ENCODE measurements at regions not wholly inside any gene's neighbourhood (a gene's known extent, or its start where the extent isn't known, plus 50 kb on each side); places are given as distances from the start of the nearest gene placed in this dataset.
A peak's percentile ranks its signal among the peaks of the same experiment; 100 is the strongest.
"Not testable (repeated sequence)": the region's sequence is repeated elsewhere in the genome, so short reads cannot be mapped to it uniquely, and the experiment has no call there.

GRCh38 chr5:1734908-1735289, 64.7 kb downstream of the MRPL36 start:
- Mint-ChIP-seq H3K27me3 (peaks cover 72% of the 10 kb centered on the region), H3K4me1 (no peaks in the 10 kb centered on the region), H3K27ac (no peak overlapping the region), H3K36me3 (no peaks in the 10 kb centered on the region), H3K4me3 (no peak overlapping the region), H3K9me3 (peaks cover 4% of the 10 kb centered on the region)
- no peak for ATAC-seq

GRCh38 chr5:1734271-1734907, 65.2 kb downstream of the MRPL36 start:
- H3K36me3 Mint-ChIP-seq: no peaks in the 10 kb centered on the region

GRCh38 chr5:1733369-1733768, 66.3 kb downstream of the MRPL36 start:
- Mint-ChIP-seq H3K27me3 (peaks cover 66% of the 10 kb centered on the region), H3K4me3 (no peak overlapping the region), H3K9me3 (no peaks in the 10 kb centered on the region), H3K4me1 (no peaks in the 10 kb centered on the region), H3K36me3 (no peaks in the 10 kb centered on the region), H3K27ac (no peak overlapping the region)
- ATAC-seq: peak; percentile 13

More at GRCh38 chr5:1734271-1734907, 65.2 kb downstream of the MRPL36 start:
- no peak for ATAC-seq
- Mint-ChIP-seq H3K9me3 (peaks cover 2% of the 10 kb centered on the region), H3K27me3 (peaks cover 67% of the 10 kb centered on the region), H3K27ac (no peak overlapping the region), H3K4me3 (no peak overlapping the region), H3K4me1 (no peaks in the 10 kb centered on the region)

GRCh38 chr5:1732945-1733344, 66.7 kb downstream of the MRPL36 start:
- no peak for ATAC-seq
- no peaks in the 10 kb centered on the region for H3K9me3 Mint-ChIP-seq
- peaks cover 66% of the 10 kb centered on the region for H3K27me3 Mint-ChIP-seq
- no peaks in the 10 kb centered on the region for H3K36me3 Mint-ChIP-seq
- no peak overlapping the region for H3K27ac Mint-ChIP-seq
- no peaks in the 10 kb centered on the region for H3K4me1 Mint-ChIP-seq
- no peak overlapping the region for H3K4me3 Mint-ChIP-seq

GRCh38 chr5:1732238-1732941, 67.2 kb downstream of the MRPL36 start:
- H3K4me3 Mint-ChIP-seq: no peak overlapping the region
- peaks cover 66% of the 10 kb centered on the region for H3K27me3 Mint-ChIP-seq
- no peak overlapping the region for H3K27ac Mint-ChIP-seq
- no peaks in the 10 kb centered on the region for H3K9me3 Mint-ChIP-seq
- no peaks in the 10 kb centered on the region for H3K36me3 Mint-ChIP-seq
- no peaks in the 10 kb centered on the region for H3K4me1 Mint-ChIP-seq
- ATAC-seq: no peak

- H3K4me3 Mint-ChIP-seq, H3K9me3 Mint-ChIP-seq, H3K4me1 Mint-ChIP-seq, ATAC-seq, H3K36me3 Mint-ChIP-seq, H3K27ac Mint-ChIP-seq: not testable (repeated sequence)
- H3K27me3 Mint-ChIP-seq: peaks cover 66% of the 10 kb centered on the region
These were observed 67.8 kb downstream of the MRPL36 start for GRCh38 chr5:1731855-1732237.

GRCh38 chr5:1731091-1731639, 68.5 kb downstream of the MRPL36 start:
- no peaks in the 10 kb centered on the region for H3K9me3 Mint-ChIP-seq

GRCh38 chr5:1730487-1730847, 69.2 kb downstream of the MRPL36 start:
- peaks cover 71% of the 10 kb centered on the region for H3K27me3 Mint-ChIP-seq
- no peak overlapping the region for H3K4me3 Mint-ChIP-seq
- H3K36me3 Mint-ChIP-seq: no peaks in the 10 kb centered on the region
- no peaks in the 10 kb centered on the region for H3K9me3 Mint-ChIP-seq
- H3K27ac Mint-ChIP-seq: no peak overlapping the region
- no peak for ATAC-seq
- no peaks in the 10 kb centered on the region for H3K4me1 Mint-ChIP-seq

More at GRCh38 chr5:1731091-1731639, 68.5 kb downstream of the MRPL36 start:
- H3K4me1 Mint-ChIP-seq: no peaks in the 10 kb centered on the region
- no peak overlapping the region for H3K4me3 Mint-ChIP-seq
- no peak for ATAC-seq
- no peak overlapping the region for H3K27ac Mint-ChIP-seq
- H3K27me3 Mint-ChIP-seq: peaks cover 66% of the 10 kb centered on the region
- no peaks in the 10 kb centered on the region for H3K36me3 Mint-ChIP-seq

- Mint-ChIP-seq H3K27ac (no peak overlapping the region), H3K27me3 (peaks cover 77% of the 10 kb centered on the region), H3K4me1 (no peaks in the 10 kb centered on the region), H3K36me3 (no peaks in the 10 kb centered on the region), H3K9me3 (no peaks in the 10 kb centered on the region), H3K4me3 (no peak overlapping the region)
- no peak for ATAC-seq
These were observed 69.8 kb downstream of the MRPL36 start for GRCh38 chr5:1729641-1730486.

GRCh38 chr5:1728846-1729245, 70.8 kb downstream of the MRPL36 start:
- Mint-ChIP-seq H3K36me3 (no peaks in the 10 kb centered on the region), H3K27ac (no peak overlapping the region), H3K4me3 (no peak overlapping the region), H3K27me3 (peaks cover 85% of the 10 kb centered on the region), H3K4me1 (no peaks in the 10 kb centered on the region), H3K9me3 (no peaks in the 10 kb centered on the region)
- ATAC-seq: no peak

- no peaks in the 10 kb centered on the region for H3K4me1 Mint-ChIP-seq
- peaks cover 85% of the 10 kb centered on the region for H3K27me3 Mint-ChIP-seq
- H3K4me3 Mint-ChIP-seq: no peak overlapping the region
- H3K27ac Mint-ChIP-seq: no peak overlapping the region
- H3K36me3 Mint-ChIP-seq: no peaks in the 10 kb centered on the region
- ATAC-seq: no peak
- H3K9me3 Mint-ChIP-seq: peaks cover 3% of the 10 kb centered on the region
These were observed 72.1 kb downstream of the MRPL36 start for GRCh38 chr5:1727571-1727970.

GRCh38 chr5:1726956-1727355, 72.7 kb downstream of the MRPL36 start:
- no peak for ATAC-seq
- H3K4me3 Mint-ChIP-seq: no peak overlapping the region
- H3K27ac Mint-ChIP-seq: no peak overlapping the region
- H3K36me3 Mint-ChIP-seq: no peaks in the 10 kb centered on the region
- no peaks in the 10 kb centered on the region for H3K4me1 Mint-ChIP-seq
- H3K27me3 Mint-ChIP-seq: peaks cover 80% of the 10 kb centered on the region
- peaks cover 3% of the 10 kb centered on the region for H3K9me3 Mint-ChIP-seq

- H3K4me3 Mint-ChIP-seq: no peak overlapping the region
- peaks cover 3% of the 10 kb centered on the region for H3K9me3 Mint-ChIP-seq
- H3K36me3 Mint-ChIP-seq: no peaks in the 10 kb centered on the region
- H3K27me3 Mint-ChIP-seq: peaks cover 76% of the 10 kb centered on the region
- no peak for ATAC-seq
- H3K4me1 Mint-ChIP-seq: no peaks in the 10 kb centered on the region
- no peak overlapping the region for H3K27ac Mint-ChIP-seq
These were observed 73.2 kb downstream of the MRPL36 start for GRCh38 chr5:1726469-1726865.

- H3K27ac Mint-ChIP-seq: no peak overlapping the region
- H3K9me3 Mint-ChIP-seq: peaks cover 3% of the 10 kb centered on the region
- no peak overlapping the region for H3K4me3 Mint-ChIP-seq
- no peaks in the 10 kb centered on the region for H3K4me1 Mint-ChIP-seq
- no peaks in the 10 kb centered on the region for H3K36me3 Mint-ChIP-seq
- peaks cover 70% of the 10 kb centered on the region for H3K27me3 Mint-ChIP-seq
- ATAC-seq: no peak
These were observed 73.8 kb downstream of the MRPL36 start for GRCh38 chr5:1725641-1726468.

All from stimulated activated memory B cell treated with anti-CD40 and anti-IgM and Interleukin-4, amounts not matched to agents 10 μg/mL and 1 μg/mL and 100 μg/mL, for 72 hours (primary cell).